ENCODE measurements at regions not wholly inside any gene's neighbourhood (a gene's known extent, or its start where the extent isn't known, plus 50 kb on each side); places are given as distances from the start of the nearest gene placed in this dataset.

GRCh38 chr15:95620934-95621579, 709.4 kb upstream of the NR2F2 start (continued):
- TF ChIP-seq PREB (CRISPR knock-in tag; IDR thresholded peaks at IDR 0.05; ENCODE audit: borderline replicate concordance) (no peak), ZNF425 (CRISPR knock-in tag; conservative IDR thresholded peaks at IDR 0.05) (no peak), CTCF (IDR thresholded peaks at IDR 0.05) (no peak), ZBTB21 (CRISPR knock-in tag; IDR thresholded peaks at IDR 0.05; ENCODE audit: borderline replicate concordance) (no peak), NFYB (CRISPR knock-in tag; conservative IDR thresholded peaks at IDR 0.05; ENCODE audit: low read depth) (no peak), ZNF396 (CRISPR knock-in tag; IDR thresholded peaks at IDR 0.05; ENCODE audit: borderline replicate concordance) (no peak), E2F1 (CRISPR knock-in tag; IDR thresholded peaks at IDR 0.05) (no peak), AFF4 (CRISPR knock-in tag; IDR thresholded peaks at IDR 0.05; ENCODE audit: borderline replicate concordance) (no peak), ATF2 (CRISPR knock-in tag; IDR thresholded peaks at IDR 0.05; ENCODE audit: borderline replicate concordance, low read depth) (no peak), SMAD3 (CRISPR knock-in tag; IDR thresholded peaks at IDR 0.05; ENCODE audit: borderline replicate concordance) (no peak), ZNF138 (CRISPR knock-in tag; conservative IDR thresholded peaks at IDR 0.05) (no peak), ELF4 (CRISPR knock-in tag; IDR thresholded peaks at IDR 0.05; ENCODE audit: low read depth) (no peak), NFATC4 (CRISPR knock-in tag; IDR thresholded peaks at IDR 0.05) (no peak), ERG (CRISPR knock-in tag; IDR thresholded peaks at IDR 0.05) (no peak)
